NB4 (cell line): ENCODE measurements at regions not wholly inside any gene's neighbourhood (a gene's known extent, or its start where the extent isn't known, plus 50 kb on each side); places are given as distances from the start of the nearest gene placed in this dataset.

ENCODE experiments used
- MYC ChIP-seq: IDR thresholded peaks from 2 replicates; pipeline ENCODE4 v1.6.1; 2011; ENCODE audit warnings: low read depth, low read length
- POLR2A ChIP-seq: IDR thresholded peaks from 2 replicates; pipeline ENCODE4 v1.6.1; 2011; ENCODE audit warnings: mild to moderate bottlenecking; ENCODE audit not compliant: insufficient read length; ENCODE audit errors: extremely low read depth
- TF ChIP-seq, protein P1 (sequence below): IDR thresholded peaks from one replicate; pipeline ENCODE4 v1.5.1; 2012; ENCODE audit warnings: low read depth, low read length
- TF ChIP-seq, protein P2 (sequence below): IDR thresholded peaks from 2 replicates; pipeline ENCODE4 v1.6.1; 2011; ENCODE audit warnings: low read depth, low read length

DNA sequence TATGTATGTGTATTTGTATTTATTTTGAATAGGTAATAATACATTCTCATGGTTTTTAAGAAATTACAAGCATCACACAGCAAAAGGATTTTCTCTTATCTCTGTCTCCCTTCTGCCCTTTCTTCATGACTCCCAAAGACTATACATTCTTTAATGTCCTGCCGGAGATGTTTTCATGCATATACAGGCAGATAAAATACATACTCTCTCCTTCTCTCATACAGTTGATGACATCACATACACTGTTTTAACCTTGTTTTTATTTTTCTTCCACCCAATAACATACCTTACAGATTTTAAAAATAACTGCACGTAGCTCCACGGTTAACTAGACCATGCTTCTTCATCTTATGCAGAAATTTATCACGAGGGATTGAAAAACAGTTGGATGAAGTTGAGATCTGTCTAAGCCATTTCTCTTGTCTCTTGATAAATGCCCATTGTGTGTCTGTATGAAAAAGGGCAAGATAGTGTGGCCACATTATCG lies 249.8 kb downstream of the EDEM1 start:
- TF ChIP-seq, protein P1, sequence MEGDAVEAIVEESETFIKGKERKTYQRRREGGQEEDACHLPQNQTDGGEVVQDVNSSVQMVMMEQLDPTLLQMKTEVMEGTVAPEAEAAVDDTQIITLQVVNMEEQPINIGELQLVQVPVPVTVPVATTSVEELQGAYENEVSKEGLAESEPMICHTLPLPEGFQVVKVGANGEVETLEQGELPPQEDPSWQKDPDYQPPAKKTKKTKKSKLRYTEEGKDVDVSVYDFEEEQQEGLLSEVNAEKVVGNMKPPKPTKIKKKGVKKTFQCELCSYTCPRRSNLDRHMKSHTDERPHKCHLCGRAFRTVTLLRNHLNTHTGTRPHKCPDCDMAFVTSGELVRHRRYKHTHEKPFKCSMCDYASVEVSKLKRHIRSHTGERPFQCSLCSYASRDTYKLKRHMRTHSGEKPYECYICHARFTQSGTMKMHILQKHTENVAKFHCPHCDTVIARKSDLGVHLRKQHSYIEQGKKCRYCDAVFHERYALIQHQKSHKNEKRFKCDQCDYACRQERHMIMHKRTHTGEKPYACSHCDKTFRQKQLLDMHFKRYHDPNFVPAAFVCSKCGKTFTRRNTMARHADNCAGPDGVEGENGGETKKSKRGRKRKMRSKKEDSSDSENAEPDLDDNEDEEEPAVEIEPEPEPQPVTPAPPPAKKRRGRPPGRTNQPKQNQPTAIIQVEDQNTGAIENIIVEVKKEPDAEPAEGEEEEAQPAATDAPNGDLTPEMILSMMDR = no peak
- TF ChIP-seq MYC = no peak
- TF ChIP-seq POLR2A = no peak
- TF ChIP-seq, protein P2, sequence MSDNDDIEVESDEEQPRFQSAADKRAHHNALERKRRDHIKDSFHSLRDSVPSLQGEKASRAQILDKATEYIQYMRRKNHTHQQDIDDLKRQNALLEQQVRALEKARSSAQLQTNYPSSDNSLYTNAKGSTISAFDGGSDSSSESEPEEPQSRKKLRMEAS = no peak
